LHCN-M2 (cell line): ENCODE measurements at regions not wholly inside any gene's neighbourhood (a gene's known extent, or its start where the extent isn't known, plus 50 kb on each side); places are given as distances from the start of the nearest gene placed in this dataset.
"Not testable (repeated sequence)": the region's sequence is repeated elsewhere in the genome, so short reads cannot be mapped to it uniquely, and the experiment has no call there.

ENCODE experiments used
- DNase-seq: peaks from one replicate; pipeline ENCODE4 v3.0.0-alpha.2; 2012; ENCODE audit warnings: low read depth

- DNase-seq = no peak
Measured at GRCh38 chr9:15372455-15372854, 50.2 kb upstream of the SNAPC3 start.

- no peak for DNase-seq
Measured at GRCh38 chr9:15371448-15371845, 51.2 kb upstream of the SNAPC3 start.

GRCh38 chr9:15370466-15371447 is 51.9 kb upstream of the SNAPC3 start:
- DNase-seq = peak; percentile 9

DNA sequence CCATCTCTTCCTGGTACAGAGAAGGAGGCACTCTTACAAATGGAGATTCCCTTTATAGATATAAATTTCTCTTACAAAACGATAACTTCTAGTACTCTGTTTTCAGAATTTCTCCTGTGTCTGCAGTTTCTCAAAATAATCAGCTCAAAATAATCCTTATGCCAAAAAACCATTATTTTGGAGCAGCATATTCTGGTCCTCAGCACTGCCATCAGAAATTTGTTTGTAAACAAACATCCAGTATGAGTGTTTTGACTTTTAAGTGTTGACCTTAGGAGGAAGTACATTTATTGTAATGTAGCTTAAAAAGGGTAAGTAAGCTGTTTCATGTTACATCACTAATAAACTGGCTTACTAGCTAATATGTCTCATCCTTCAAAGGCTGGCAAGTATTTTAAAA is 52.8 kb upstream of the SNAPC3 start:
- no peak for DNase-seq

DNA sequence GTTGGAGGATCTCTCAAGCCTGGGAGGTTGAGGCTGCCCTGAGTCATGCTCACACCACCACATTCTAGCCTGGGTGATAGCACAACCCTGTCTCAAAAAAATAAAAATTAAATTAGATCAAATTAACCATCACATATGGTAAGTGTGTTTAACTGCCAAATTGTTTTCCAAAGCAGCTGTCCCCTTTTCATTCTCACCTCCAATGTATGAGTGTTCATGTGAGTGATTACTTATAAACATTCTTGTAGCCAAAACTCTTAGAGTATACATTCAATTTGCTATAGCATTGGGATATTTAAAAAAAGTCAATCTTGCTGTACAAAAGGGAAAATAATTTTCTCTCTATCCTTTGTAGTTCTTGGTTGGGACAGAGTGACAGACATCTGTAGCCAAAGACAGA is 53.4 kb upstream of the SNAPC3 start:
- no peak for DNase-seq

GRCh38 chr9:15364975-15365553 is 57.6 kb upstream of the SNAPC3 start:
- not testable (repeated sequence) for DNase-seq

DNA sequence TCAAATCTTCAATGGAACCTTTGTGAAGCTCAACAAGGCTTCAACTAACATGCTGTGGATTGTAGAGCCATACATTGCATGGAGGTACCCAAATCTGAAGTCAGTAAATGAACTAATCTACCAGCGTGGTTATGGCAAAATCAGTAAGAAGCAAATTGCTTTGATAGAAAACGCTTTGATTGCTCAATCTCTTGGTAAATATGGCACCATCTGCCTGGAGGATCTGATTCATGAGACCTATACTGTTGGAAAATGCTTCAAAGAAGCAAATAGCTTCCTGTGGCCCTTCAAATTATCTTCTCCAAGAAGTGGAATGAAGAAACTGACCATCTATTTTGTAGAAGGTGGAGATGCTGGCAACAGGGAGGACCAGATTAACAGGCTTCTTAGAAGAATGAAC is 54.7 kb upstream of the TTC39B start:
- no peak for DNase-seq

- DNase-seq = no peak
Measured at GRCh38 chr9:15357050-15357653, 50.1 kb upstream of the TTC39B start.
